22Rv1 (cell line): ENCODE measurements at regions not wholly inside any gene's neighbourhood (a gene's known extent, or its start where the extent isn't known, plus 50 kb on each side); places are given as distances from the start of the nearest gene placed in this dataset.

Experiments
- ZFX ChIP-seq: fragments of 450-650 bp; IDR thresholded peaks from 2 replicates; pipeline ENCODE4 v1.6.1; 2017; ENCODE audit warnings: antibody characterized with exemption, borderline replicate concordance
- TF ChIP-seq, protein P1 (sequence below): fragments of 450-650 bp; IDR thresholded peaks from 2 replicates; pipeline ENCODE4 v1.5.1; 2017; ENCODE audit warnings: mild to moderate bottlenecking

DNA sequence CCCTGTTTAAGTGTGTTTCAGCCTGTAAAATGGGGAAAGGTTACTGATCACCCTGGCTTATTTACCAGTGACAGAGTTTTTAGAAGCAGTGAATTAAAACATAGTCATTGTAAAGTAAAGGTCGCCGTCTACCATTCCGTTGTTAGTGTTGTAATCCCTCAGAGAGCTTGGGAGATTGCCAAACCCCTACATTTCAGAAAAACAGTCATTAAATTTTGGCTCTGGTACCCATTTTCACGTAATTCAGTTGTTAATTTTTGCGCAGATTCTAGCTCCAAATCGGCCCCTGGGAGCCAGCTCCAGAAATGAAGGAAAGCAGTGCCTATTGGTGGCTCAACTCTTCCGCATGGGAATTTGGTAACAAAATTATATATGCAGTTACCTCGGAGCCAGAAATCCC lies 127.7 kb upstream of the AJAP1 start:
- TF ChIP-seq, protein P1, sequence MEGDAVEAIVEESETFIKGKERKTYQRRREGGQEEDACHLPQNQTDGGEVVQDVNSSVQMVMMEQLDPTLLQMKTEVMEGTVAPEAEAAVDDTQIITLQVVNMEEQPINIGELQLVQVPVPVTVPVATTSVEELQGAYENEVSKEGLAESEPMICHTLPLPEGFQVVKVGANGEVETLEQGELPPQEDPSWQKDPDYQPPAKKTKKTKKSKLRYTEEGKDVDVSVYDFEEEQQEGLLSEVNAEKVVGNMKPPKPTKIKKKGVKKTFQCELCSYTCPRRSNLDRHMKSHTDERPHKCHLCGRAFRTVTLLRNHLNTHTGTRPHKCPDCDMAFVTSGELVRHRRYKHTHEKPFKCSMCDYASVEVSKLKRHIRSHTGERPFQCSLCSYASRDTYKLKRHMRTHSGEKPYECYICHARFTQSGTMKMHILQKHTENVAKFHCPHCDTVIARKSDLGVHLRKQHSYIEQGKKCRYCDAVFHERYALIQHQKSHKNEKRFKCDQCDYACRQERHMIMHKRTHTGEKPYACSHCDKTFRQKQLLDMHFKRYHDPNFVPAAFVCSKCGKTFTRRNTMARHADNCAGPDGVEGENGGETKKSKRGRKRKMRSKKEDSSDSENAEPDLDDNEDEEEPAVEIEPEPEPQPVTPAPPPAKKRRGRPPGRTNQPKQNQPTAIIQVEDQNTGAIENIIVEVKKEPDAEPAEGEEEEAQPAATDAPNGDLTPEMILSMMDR = no peak
- TF ChIP-seq ZFX = no peak
